ENCODE measurements at regions not wholly inside any gene's neighbourhood (a gene's known extent, or its start where the extent isn't known, plus 50 kb on each side); places are given as distances from the start of the nearest gene placed in this dataset.

GRCh38 chr4:124227981-124228380 lies 484.6 kb downstream of the ANKRD50 start:
- no peak for DNase-seq (ENCODE audit: low read depth)

DNA sequence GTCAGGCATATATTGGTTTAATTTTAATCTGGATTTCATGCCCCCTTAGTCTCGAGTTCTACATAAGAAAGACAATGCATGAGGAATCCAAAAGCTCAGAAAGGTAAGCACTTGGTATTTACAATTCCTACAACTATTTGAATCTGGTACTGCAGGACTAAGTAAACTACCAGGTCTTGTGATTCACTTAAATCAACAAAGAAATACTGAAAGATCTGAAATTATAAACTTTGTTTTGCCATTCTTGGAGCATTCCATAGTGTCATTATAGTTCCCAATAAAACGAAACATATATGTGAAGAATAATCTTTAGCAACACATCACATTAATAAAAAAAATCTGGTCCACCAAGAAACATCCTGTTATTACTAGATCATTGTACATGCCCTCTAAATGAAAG lies 482.3 kb downstream of the ANKRD50 start:
- DNase-seq (ENCODE audit: low read depth): no peak

GRCh38 chr4:124234771-124235170 lies 477.8 kb downstream of the ANKRD50 start:
- DNase-seq (ENCODE audit: low read depth): no peak

DNA sequence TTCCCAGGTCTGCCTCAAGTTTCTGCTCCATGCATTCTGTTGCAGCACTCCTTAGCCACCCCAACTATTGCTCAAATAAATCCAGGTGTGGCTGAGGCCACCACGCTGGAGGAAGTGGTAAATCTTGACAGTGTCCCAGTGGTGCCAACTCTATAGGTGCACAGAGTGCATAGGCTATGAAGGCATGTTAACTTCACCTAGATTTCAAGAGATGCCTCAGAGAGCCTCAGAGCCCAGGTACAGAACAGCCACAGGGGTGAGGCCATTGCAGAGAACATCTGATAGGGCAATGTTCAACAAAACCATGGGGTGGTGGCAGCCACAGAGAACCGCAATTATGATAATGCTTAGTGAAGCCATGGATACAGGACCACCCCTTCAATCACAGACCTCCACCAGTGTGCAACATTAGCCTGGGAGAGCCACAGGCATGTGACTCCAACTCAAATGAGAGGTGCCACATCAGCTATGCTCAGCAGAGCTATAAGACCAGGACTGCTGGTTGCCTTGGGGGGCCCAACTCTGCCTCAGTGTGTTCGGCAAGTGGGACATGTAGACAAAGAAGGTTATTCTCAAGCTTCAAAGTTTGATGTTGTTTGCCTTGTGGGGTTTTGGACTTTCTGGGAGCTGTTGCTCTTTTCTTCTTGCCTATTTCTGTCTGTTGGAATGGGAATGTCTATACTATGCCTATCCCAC lies 468.7 kb downstream of the ANKRD50 start:
- DNase-seq (ENCODE audit: low read depth): no peak

DNA sequence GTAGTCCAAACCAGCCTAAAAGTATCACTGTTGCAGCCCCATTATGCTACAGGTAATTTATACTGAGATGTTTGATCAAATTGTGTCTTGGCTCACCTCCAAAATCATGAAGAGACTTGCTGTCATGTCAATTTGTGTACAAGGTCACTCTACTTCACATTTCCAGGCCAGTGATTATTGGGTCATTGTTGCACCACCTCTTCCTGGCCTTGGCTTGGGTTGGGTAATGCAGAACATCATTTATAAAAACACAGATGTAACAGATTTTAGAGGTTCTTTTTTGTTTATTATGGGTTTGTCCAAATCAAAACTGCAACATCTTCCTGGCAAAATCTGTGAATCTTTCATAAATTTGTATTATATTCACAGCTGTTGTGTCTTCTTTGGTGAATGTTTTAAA lies 459.5 kb downstream of the ANKRD50 start:
- DNase-seq (ENCODE audit: low read depth): no peak

DNA sequence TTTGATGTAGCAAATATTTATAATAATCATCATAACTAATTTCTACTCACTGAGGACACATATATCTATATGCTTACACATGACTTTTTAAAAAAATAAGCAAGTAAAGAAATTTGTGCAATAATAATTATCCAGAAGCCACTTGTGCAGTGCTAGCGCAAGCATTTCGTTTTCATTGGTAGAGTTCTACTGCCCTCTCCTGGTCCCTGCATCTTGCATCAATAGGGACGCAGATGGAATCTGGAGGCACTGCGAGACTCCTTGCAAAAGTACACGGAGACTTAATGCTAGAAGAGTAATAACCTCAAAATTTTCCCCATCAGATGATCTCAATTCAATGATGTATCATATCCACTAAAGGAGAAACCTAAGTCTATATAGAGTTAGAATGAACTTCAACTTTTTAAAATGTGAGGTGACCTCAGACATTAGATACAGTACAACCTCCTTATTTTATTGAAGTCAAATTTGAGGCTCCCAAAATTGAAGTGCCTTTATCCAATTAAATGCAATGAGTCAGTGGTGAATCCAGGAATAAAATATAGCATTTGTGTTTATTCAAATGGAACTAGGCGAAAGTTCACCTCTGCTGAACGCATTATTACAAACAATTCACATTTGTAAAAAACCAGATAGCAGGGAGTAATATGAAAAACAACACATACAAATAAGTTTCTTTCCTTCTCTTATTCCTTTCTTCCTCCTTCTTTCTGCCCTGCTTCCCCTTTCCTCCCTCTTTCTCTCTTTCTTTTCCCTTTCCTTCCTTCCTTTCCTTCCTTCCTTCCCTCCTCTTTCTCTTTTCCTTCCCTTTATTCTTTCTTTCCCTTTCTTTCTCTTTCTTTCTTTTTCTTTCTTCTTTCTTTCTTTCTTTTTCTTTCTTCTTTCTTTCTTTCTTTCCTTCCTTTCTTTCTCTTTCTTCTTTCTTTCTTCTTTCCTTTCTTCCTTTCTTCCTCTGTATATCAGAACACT lies 450.0 kb downstream of the ANKRD50 start:
- DNase-seq (ENCODE audit: low read depth): peak; percentile 77

GRCh38 chr4:124265701-124266100 lies 446.8 kb downstream of the ANKRD50 start:
- no peak for DNase-seq (ENCODE audit: low read depth)

DNA sequence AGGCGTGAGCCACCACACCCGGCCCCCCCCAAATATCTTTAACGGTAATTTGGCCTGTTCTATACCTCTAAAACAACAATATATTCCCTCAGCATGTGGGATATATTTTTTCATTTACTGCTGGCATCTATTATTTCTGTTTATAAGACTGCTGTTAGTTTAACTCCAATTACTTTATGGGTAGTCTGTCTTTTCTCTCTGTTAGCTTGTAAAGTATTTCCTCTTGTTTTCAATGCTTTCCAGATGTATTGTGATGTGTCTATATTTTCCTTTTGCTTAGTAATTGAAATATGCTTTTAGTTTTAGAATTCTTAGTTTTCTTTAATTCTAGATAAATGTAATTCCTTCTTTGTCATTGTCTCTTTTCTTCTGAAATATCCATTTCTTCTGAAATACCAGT lies 445.8 kb downstream of the ANKRD50 start:
- DNase-seq (ENCODE audit: low read depth): no peak

DNA sequence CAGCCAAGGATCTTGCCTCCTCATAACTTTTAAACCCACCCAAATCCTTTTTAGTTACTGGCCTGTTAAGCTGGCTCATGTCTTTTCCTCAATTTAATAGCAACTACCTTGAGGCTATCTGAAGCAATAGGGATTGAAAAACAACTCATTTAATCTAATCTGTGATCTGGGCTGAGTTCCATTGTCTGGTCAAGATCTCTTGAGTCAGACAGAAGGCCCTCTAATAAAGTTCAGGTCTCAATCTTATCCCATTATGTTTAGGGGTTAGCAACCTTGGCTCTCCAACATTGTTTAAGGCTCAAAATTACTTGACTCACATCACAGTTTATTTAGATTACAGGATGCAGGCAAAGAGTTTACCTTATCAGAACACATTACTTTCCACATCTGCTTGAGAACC lies 436.1 kb downstream of the ANKRD50 start:
- no peak for DNase-seq (ENCODE audit: low read depth)

DNA sequence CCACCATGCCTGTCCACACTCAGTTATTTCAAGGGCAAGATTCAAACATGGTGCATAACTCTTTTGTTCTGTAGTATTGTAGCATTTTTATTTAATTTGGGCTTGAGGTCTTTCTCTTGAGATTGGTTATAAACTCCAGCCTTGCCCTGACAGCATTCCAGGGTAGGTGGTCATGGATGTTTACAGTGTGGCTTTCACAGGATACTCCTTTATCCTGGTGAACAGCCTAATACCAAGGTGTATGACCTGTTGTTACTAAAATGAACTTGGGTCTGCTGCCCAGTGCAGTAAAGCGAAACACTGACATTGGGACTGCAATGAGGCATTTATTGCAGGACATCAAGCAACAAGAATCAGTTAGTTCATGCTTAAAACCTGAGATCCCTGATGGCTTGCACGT lies 434.8 kb downstream of the ANKRD50 start:
- DNase-seq (ENCODE audit: low read depth): no peak

DNA sequence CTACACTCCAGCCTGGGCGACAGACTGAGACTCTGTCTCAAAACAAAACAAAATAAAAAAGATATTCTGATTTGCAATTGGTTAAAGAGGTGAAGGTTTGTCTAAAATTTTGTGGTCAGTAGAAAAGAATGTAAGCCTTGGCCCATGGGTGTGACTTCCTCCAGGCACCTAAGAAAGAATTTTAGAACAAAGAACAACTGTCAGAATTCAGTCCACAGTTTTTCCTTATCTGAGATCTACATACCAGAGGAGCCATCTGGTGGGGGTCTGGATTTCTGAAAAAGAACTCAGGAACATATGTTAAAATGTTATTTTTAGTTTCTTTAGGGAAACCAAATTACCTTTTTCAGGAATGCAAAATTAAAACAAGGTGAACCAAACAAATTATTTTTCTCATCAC lies 434.1 kb downstream of the ANKRD50 start:
- peak; percentile 28 for DNase-seq (ENCODE audit: low read depth)

DNA sequence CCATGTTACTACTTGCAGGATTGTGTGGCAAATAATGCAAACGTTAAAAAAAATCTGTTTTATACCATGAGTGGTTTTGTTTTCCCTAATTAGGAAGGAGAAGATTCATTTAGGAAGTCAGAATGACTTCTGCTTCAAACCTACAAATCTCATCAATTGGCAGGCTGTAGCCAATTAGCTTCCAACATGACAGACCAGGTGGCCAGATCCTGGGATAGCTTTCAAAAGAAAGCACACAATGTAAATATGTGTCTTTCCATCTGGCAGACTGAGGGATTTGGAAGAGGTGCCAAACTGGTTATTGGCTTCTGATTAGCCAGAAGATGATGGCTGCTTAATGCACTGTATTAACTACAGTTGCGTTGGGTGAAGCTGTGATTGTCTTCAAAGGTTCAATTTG lies 432.8 kb downstream of the ANKRD50 start:
- DNase-seq (ENCODE audit: low read depth): no peak

GRCh38 chr4:124282301-124282898 lies 430.1 kb downstream of the ANKRD50 start:
- no peak for DNase-seq (ENCODE audit: low read depth)

DNA sequence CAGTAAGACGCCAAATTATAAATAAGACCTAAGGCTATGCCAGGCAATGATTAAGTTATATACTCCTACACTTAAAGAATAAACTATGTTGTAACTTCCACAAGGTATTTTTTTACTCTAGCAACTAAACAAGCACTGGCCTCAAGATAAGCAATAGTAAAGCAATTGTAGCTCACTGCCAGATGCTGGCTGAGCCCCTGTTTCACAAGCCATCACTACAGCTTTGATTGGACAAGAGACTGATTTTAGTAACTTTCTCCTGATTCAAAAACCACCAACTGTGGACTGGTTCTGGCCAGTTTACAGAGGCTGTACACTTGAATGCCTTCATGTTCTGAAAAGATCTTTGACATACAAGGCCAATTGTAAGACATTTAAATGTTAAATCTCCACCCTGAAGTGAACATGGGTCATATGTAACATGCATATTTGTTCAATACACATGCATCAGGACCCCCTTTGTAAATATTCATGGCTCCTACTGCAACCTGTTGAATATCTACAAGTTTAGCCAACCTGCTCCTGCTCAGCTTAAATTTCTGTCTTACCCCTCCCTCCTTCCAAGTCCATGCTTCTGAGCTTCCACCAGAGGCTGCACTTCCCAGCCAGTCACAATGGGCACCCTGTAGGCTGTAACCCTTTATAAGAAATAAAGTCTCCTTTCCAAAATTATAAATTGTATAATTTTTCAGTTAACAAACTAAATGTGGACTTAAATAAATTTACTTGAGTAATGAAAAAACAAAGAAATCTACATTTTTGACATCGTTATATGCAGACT lies 423.6 kb downstream of the ANKRD50 start:
- DNase-seq (ENCODE audit: low read depth): no peak

GRCh38 chr4:124290678-124291077 lies 421.9 kb downstream of the ANKRD50 start:
- no peak for DNase-seq (ENCODE audit: low read depth)

DNA sequence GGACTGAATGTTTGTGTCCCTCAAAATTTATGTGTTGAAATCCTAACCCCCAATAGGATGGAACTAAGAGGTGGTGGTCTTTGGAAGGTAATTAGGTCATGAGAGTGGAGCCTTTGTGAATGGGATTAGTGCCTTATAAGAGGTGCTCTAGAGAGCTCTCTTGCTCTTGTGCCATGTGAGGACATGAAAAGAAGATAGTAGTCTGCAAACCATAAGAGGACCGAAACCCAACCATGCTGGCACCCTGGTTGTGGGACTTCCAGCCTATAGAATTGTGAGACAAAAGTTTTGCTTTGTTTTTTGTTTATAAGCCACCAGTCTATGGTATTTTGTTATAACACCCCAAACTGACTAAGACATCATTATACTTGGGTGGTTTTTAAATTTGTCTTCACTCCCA lies 417.1 kb downstream of the ANKRD50 start:
- DNase-seq (ENCODE audit: low read depth): no peak

- no peak for DNase-seq (ENCODE audit: low read depth)
Observed at GRCh38 chr4:124304941-124305340, 407.6 kb downstream of the ANKRD50 start.

DNA sequence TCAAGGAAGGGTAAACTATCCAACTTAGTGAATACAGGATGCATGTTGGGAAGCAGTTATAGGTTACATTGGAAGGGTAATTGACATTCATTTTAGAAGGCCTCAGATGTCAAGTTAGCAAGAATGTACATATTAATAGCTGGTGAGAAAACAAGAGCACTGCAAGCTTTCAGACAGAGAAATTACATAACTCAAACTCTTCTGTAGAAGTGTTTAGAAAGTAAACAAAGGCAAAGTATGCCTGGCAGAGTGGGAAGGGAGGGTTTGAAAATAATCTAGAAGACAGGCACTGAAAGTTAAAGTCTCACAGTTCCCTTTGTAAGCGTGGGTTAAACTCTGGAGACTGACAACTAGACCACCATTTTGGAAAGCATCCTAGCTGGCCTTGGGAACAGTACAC lies 406.2 kb downstream of the ANKRD50 start:
- no peak for DNase-seq (ENCODE audit: low read depth)

DNA sequence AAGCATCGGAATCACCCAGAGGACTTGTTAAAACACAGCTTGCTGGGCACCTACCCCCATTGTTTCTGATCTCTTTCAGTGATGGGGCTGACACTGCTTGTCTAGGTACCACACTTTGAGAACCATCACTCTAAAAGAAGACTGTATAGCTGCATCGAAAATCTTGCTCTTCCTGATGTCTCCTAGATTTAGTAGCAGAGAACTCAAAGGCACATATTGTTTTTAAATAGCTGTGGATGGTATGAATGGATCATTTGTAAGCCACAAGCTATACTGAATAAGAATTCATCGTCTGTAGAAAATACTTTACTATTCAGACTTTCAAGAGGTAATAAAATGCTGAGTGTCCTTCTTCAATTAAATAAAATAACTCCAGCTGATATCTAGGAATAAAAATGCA lies 405.4 kb downstream of the ANKRD50 start:
- DNase-seq (ENCODE audit: low read depth): no peak

- DNase-seq (ENCODE audit: low read depth): no peak
Observed at GRCh38 chr4:124318292-124318691, 394.2 kb downstream of the ANKRD50 start.

- peak; percentile 1 for DNase-seq (ENCODE audit: low read depth)
Observed at GRCh38 chr4:124321364-124321763, 391.2 kb downstream of the ANKRD50 start.
